ENCODE measurements at regions not wholly inside any gene's neighbourhood (a gene's known extent, or its start where the extent isn't known, plus 50 kb on each side); places are given as distances from the start of the nearest gene placed in this dataset.

GRCh38 chr15:87477026-87477425 lies 779.5 kb downstream of the NTRK3 start:
- TF ChIP-seq, protein P1, sequence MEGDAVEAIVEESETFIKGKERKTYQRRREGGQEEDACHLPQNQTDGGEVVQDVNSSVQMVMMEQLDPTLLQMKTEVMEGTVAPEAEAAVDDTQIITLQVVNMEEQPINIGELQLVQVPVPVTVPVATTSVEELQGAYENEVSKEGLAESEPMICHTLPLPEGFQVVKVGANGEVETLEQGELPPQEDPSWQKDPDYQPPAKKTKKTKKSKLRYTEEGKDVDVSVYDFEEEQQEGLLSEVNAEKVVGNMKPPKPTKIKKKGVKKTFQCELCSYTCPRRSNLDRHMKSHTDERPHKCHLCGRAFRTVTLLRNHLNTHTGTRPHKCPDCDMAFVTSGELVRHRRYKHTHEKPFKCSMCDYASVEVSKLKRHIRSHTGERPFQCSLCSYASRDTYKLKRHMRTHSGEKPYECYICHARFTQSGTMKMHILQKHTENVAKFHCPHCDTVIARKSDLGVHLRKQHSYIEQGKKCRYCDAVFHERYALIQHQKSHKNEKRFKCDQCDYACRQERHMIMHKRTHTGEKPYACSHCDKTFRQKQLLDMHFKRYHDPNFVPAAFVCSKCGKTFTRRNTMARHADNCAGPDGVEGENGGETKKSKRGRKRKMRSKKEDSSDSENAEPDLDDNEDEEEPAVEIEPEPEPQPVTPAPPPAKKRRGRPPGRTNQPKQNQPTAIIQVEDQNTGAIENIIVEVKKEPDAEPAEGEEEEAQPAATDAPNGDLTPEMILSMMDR (IDR thresholded peaks at IDR 0.05): no peak
- TF ChIP-seq ZFX (IDR thresholded peaks at IDR 0.05; ENCODE audit: borderline replicate concordance): no peak

Measured in 22Rv1 (cell line).